Effector memory CD4-positive, alpha-beta T cell (primary cell): ENCODE measurements at regions not wholly inside any gene's neighbourhood (a gene's known extent, or its start where the extent isn't known, plus 50 kb on each side); places are given as distances from the start of the nearest gene placed in this dataset.

Experiments used
- DNase-seq, 3 donors: peaks; one replicate each; pipeline ENCODE4 v3.0.0-alpha.2; 2020
- H3K27ac ChIP-seq: 2 replicates; pipeline ENCODE4 v1.7.0; 2013; ENCODE audit warnings: mild to moderate bottlenecking, low read length, moderate library complexity; ENCODE audit not compliant: insufficient read depth, poor library complexity, severe bottlenecking
- H3K27me3 ChIP-seq: replicated peaks from 2 replicates; pipeline ENCODE4 v1.7.0; 2013; ENCODE audit warnings: mild to moderate bottlenecking, low read length; ENCODE audit not compliant: insufficient read depth, control insufficient read depth, poor library complexity, severe bottlenecking
- H3K36me3 ChIP-seq: 2 replicates; pipeline ENCODE4 v1.7.0; 2013; ENCODE audit warnings: mild to moderate bottlenecking, low read length, moderate library complexity; ENCODE audit not compliant: control insufficient read depth, insufficient read depth
- H3K4me1 ChIP-seq: 2 replicates; pipeline ENCODE4 v1.7.0; 2013; ENCODE audit warnings: low read length, mild to moderate bottlenecking; ENCODE audit not compliant: control insufficient read depth, insufficient read depth, poor library complexity, severe bottlenecking
- H3K4me3 ChIP-seq: 2 replicates; pipeline ENCODE4 v1.7.0; 2013; ENCODE audit warnings: low read length, low read depth, mild to moderate bottlenecking; ENCODE audit not compliant: insufficient read depth, poor library complexity, severe bottlenecking
- H3K9me3 ChIP-seq: 2 replicates; pipeline ENCODE4 v1.7.0; 2013; ENCODE audit warnings: mild to moderate bottlenecking, low read length, moderate library complexity; ENCODE audit not compliant: control insufficient read depth

DNA sequence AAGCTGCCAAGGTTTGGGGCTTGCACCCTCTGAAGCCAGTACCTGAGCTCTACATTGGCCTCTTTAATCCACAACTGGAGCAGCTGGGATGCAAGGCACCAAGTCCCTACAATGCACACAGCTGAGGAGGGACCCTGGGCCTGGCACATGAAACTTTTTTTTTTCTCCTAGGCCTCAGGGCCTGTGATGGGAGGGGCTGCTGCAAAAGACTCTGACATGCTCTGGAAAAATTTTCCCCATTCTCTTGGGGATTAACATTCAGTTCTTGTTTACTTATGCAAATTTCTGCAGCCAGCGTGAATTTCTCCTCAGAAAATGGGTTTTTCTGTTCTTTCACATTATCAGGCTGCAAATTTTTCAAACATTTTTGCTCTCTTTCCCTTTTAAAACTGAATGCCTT lies 1072.2 kb downstream of the BRINP3 start:
- H3K4me3 ChIP-seq = no peak overlapping the region
- H3K27ac ChIP-seq = no peak overlapping the region
- H3K9me3 ChIP-seq = no peaks in the 10 kb centered on the region
- H3K4me1 ChIP-seq = no peaks in the 10 kb centered on the region
- no peak for DNase-seq
- no peaks in the 10 kb centered on the region for H3K36me3 ChIP-seq
- no peaks in the 10 kb centered on the region for H3K27me3 ChIP-seq

DNA sequence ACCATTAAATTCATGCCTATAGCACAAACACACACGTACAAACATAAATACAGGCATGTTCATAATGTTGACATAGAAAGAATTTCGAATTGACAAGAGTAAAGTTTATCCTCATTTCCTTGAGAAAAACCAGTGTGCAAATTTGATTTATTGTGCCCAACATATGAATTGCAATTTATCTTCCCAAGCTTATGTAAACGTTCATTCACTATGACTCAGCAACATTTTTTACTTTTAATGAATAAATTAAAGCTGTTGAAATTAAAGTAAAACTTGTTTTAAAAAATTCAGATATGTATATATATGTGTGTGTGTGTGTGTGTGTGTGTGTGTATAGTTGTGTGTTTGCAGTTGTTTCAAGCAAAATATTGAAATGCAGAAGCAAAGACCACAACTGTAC lies 1067.9 kb downstream of the BRINP3 start:
- H3K27ac ChIP-seq = no peak overlapping the region
- H3K36me3 ChIP-seq = no peaks in the 10 kb centered on the region
- H3K4me1 ChIP-seq = no peaks in the 10 kb centered on the region
- no peak for DNase-seq
- no peaks in the 10 kb centered on the region for H3K9me3 ChIP-seq
- H3K4me3 ChIP-seq = no peak overlapping the region
- H3K27me3 ChIP-seq = no peaks in the 10 kb centered on the region

DNA sequence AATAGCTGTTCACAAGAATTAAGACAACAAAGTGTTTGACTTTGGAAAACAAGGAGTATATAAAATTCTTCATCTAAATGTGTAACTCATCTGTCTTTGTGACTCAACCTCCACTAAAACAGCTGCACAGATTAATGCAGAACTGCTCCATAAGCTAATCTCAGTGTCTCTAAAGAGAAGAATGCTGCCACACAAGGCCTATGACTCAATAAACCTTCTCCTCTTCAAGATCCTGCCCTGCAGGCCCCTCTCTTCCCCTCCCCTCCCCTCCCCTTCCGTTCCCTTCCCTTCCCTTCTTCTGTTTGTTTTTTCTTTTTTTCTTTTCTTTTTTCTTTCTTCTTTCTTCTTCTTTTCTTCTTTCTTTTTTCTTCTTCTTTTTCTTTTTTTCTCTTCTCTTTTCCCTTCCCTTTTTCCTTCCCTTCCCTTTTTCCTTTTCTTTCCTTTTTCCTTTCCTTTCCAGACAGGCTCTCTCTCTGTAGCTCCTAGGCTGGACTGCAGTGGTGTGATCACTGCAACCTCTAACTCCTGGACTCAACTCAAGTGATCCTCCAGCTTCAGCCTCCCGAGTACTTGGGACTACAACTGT lies 1052.8 kb downstream of the BRINP3 start:
- DNase-seq = no peak
- H3K27ac ChIP-seq = no peak overlapping the region
- H3K27me3 ChIP-seq = no peaks in the 10 kb centered on the region
- no peaks in the 10 kb centered on the region for H3K4me1 ChIP-seq
- H3K36me3 ChIP-seq = no peaks in the 10 kb centered on the region
- no peak overlapping the region for H3K4me3 ChIP-seq
- H3K9me3 ChIP-seq = no peaks in the 10 kb centered on the region

DNA sequence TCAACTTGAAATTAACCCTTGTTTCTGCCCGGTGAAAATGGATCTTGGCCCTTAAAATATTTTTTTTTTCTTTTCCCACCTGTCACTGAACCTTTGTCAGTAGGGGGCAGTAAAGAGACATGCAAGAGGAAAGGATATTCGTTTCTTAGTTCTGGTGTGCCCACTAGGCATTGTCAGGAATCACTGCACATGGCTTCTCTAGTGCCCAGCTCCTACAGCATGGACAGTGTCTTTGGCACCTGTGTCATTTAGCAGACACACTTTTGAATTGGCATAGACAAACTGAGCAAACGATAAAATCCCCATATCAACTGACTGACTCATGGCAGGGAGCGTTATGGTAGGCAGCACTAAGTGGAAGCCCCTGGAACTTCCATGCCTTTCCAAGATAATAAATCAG lies 1048.1 kb downstream of the BRINP3 start:
- no peak for DNase-seq

DNA sequence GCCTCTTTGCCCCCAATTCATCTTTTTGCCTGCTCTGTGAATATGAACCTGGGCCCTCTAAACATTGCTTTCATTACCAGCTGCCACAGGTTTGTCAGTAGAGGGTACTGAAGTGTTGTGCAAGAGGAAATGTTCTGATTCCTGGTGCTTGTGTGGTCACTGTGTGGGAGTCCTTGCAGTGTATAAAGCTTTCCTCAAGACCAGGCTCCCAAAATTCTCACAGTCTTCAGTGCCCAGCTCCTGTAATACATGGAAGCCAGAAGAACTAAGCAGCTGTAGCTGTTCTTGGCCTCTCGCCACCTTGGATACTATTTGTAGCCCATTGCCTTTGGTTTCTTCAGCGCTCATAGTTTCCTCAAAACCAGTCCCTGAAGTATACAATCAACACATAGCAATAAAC lies 1046.2 kb downstream of the BRINP3 start:
- Histone ChIP-seq H3K4me1 (no peaks in the 10 kb centered on the region), H3K4me3 (no peak overlapping the region), H3K27ac (no peak overlapping the region), H3K36me3 (no peaks in the 10 kb centered on the region), H3K9me3 (no peaks in the 10 kb centered on the region), H3K27me3 (no peaks in the 10 kb centered on the region)
- DNase-seq = no peak

More for the DNA sequence above, 1048.1 kb downstream of the BRINP3 start:
- no peaks in the 10 kb centered on the region for H3K9me3 ChIP-seq
- no peaks in the 10 kb centered on the region for H3K36me3 ChIP-seq
- no peak overlapping the region for H3K4me3 ChIP-seq
- no peaks in the 10 kb centered on the region for H3K4me1 ChIP-seq
- no peak overlapping the region for H3K27ac ChIP-seq
- no peaks in the 10 kb centered on the region for H3K27me3 ChIP-seq

DNA sequence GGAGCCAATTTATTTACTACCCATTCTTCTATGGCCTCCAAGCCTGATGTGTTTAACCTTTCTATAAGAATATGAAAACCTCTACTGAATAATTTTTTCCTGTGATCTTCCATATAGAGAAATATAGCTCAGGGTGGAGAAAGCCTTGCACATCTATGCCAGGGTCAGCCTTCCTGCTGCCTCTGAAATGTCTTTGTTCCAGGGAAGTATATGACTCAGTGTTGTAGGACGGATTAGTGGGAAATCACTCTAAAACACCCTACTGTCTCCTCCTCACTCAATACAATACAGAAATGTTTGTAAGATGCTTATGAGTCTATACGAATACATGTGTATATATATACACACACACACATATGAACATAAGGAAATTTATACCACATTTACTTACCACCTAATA lies 1044.9 kb downstream of the BRINP3 start:
- no peak for DNase-seq
- no peaks in the 10 kb centered on the region for H3K36me3 ChIP-seq
- no peak overlapping the region for H3K27ac ChIP-seq
- no peaks in the 10 kb centered on the region for H3K9me3 ChIP-seq
- no peaks in the 10 kb centered on the region for H3K4me1 ChIP-seq
- no peaks in the 10 kb centered on the region for H3K27me3 ChIP-seq
- no peak overlapping the region for H3K4me3 ChIP-seq

DNA sequence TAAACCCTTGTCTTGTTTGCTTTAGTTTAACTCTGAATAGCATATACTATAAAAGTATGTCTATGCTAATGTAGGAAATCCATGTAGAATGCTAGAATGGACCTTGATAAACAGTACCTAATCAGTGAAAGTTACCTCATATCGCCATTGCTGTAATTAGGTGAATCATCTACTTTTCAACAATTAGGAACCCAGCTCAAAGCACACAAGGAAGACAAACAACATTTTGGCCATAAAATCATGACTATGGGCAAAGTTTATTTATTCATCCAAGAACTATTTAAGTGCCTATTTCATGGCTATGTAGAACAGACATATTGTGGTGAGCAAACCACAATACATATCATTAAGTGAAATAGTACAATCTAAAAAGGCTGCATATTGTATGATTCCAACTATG lies 1043.2 kb downstream of the BRINP3 start:
- H3K27me3 ChIP-seq = no peaks in the 10 kb centered on the region
- no peaks in the 10 kb centered on the region for H3K9me3 ChIP-seq
- H3K4me3 ChIP-seq = no peak overlapping the region
- no peaks in the 10 kb centered on the region for H3K4me1 ChIP-seq
- H3K27ac ChIP-seq = no peak overlapping the region
- DNase-seq = no peak
- no peaks in the 10 kb centered on the region for H3K36me3 ChIP-seq

DNA sequence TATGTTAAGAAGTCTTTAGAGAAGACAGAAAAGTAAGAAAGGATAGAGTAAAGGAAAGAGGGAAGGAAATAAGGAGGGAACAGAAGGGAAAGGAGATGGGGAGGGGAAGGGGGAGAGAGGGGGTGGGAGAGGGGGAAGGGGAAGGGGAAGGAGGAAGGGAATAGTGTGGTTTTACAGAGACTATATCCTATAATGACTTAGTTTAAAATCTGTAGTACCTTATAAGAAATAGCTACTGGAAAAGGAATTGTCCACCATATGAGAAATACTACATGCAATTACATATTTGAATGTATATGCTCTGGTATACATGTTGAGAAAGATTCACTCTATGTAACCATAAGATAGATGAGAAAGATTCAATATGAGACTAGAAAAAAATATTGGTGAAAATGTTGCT lies 1042.3 kb downstream of the BRINP3 start:
- no peaks in the 10 kb centered on the region for H3K9me3 ChIP-seq
- no peak overlapping the region for H3K27ac ChIP-seq
- no peaks in the 10 kb centered on the region for H3K4me1 ChIP-seq

DNA sequence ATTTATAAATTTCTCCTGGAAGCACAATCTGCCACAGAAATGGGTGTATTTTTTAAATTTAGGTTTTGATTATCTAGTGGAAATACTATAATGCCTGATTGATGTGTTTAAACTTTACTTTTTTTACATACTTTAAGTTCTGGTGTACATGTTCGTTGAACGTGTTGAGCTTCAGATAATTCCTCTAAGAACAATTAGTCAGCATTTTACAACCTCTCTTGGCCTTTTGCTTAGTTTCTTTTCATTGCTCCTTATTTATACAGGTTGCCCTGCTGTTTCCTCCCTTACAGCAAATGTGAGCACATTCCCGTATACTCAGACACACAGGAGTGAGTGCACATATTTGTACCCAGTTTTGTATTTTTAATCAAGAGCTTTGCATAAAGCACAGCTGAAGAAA lies 1038.9 kb downstream of the BRINP3 start:
- Histone ChIP-seq H3K9me3 (no peaks in the 10 kb centered on the region), H3K27me3 (no peaks in the 10 kb centered on the region), H3K4me1 (no peaks in the 10 kb centered on the region), H3K27ac (no peak overlapping the region), H3K4me3 (no peak overlapping the region), H3K36me3 (no peaks in the 10 kb centered on the region)
- no peak for DNase-seq

More for the DNA sequence above, 1042.3 kb downstream of the BRINP3 start:
- Histone ChIP-seq H3K27me3 (no peaks in the 10 kb centered on the region), H3K36me3 (no peaks in the 10 kb centered on the region), H3K4me3 (no peak overlapping the region)
- DNase-seq = no peak

DNA sequence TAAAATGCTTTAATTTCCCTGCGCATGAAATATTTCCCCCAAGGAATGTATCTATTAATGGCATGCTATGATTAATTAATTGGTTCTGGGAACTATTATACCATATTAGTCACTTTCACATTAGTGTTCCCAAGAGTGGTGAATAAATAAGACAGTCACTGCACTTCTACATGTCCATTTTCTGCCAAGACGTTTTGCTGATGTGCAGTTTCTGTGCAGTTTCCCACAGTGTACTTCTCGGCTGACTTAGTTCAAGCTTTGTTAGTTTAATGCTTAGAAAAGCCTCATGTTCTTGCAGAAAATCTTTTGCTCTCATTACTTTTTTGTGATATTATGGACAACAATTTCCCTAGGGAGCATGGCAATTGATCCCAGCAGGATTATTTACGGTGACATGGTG lies 1014.5 kb downstream of the BRINP3 start:
- Histone ChIP-seq H3K4me1 (no peaks in the 10 kb centered on the region), H3K36me3 (no peaks in the 10 kb centered on the region), H3K27me3 (no peaks in the 10 kb centered on the region), H3K27ac (no peak overlapping the region), H3K9me3 (no peaks in the 10 kb centered on the region), H3K4me3 (no peak overlapping the region)
- no peak for DNase-seq
